H4 (cell line): ENCODE measurements at regions not wholly inside any gene's neighbourhood (a gene's known extent, or its start where the extent isn't known, plus 50 kb on each side); places are given as distances from the start of the nearest gene placed in this dataset.
"Not testable (repeated sequence)": the region's sequence is repeated elsewhere in the genome, so short reads cannot be mapped to it uniquely, and the experiment has no call there.

Source experiments
- DNase-seq: peaks from one replicate; pipeline ENCODE4 v3.0.0-alpha.2; 2015; ENCODE audit warnings: low spot score

- no peak for DNase-seq
These were observed 173.4 kb downstream of the S1PR1 start for GRCh38 chr1:101410048-101410878.

- DNase-seq = no peak
These were observed 183.6 kb downstream of the S1PR1 start for GRCh38 chr1:101420406-101420805.

GRCh38 chr1:101428083-101428482 is 191.3 kb downstream of the S1PR1 start:
- not testable (repeated sequence) for DNase-seq

GRCh38 chr1:101428562-101428961 is 191.7 kb downstream of the S1PR1 start:
- DNase-seq = no peak

GRCh38 chr1:101431956-101432510 is 195.2 kb downstream of the S1PR1 start:
- DNase-seq = no peak

GRCh38 chr1:101435831-101436511 is 199.2 kb downstream of the S1PR1 start:
- DNase-seq = no peak

- no peak for DNase-seq
These were observed 201.0 kb downstream of the S1PR1 start for GRCh38 chr1:101437800-101438199.

- no peak for DNase-seq
These were observed 201.5 kb downstream of the S1PR1 start for GRCh38 chr1:101438359-101438758.

GRCh38 chr1:101440485-101440884 is 203.7 kb downstream of the S1PR1 start:
- no peak for DNase-seq

GRCh38 chr1:101444381-101444780 is 207.6 kb downstream of the S1PR1 start:
- no peak for DNase-seq

GRCh38 chr1:101444873-101445618 is 208.2 kb downstream of the S1PR1 start:
- DNase-seq = no peak

GRCh38 chr1:101448018-101448417 is 211.2 kb downstream of the S1PR1 start:
- DNase-seq = no peak

GRCh38 chr1:101450691-101451090 is 213.9 kb downstream of the S1PR1 start:
- not testable (repeated sequence) for DNase-seq

GRCh38 chr1:101451888-101452287 is 215.1 kb downstream of the S1PR1 start:
- DNase-seq = no peak

GRCh38 chr1:101452825-101453224 is 216.0 kb downstream of the S1PR1 start:
- no peak for DNase-seq

- DNase-seq = no peak
These were observed 217.0 kb downstream of the S1PR1 start for GRCh38 chr1:101453844-101454243.

GRCh38 chr1:101455166-101455565 is 218.3 kb downstream of the S1PR1 start:
- no peak for DNase-seq

GRCh38 chr1:101460739-101461138 is 223.9 kb downstream of the S1PR1 start:
- DNase-seq = no peak

- no peak for DNase-seq
These were observed 226.4 kb downstream of the S1PR1 start for GRCh38 chr1:101463195-101463594.

GRCh38 chr1:101465941-101466340 is 229.1 kb downstream of the S1PR1 start:
- DNase-seq = no peak

GRCh38 chr1:101474039-101474665 is 237.3 kb downstream of the S1PR1 start:
- peak; percentile 5 for DNase-seq

- DNase-seq = no peak
These were observed 239.7 kb downstream of the S1PR1 start for GRCh38 chr1:101476541-101476940.
